ENCODE measurements at regions not wholly inside any gene's neighbourhood (a gene's known extent, or its start where the extent isn't known, plus 50 kb on each side); places are given as distances from the start of the nearest gene placed in this dataset.

- Histone ChIP-seq H3K9ac (ENCODE audit: low read length) (no peak overlapping the region), H3K27ac (ENCODE audit: low read length) (no peak overlapping the region), H3F3A (ENCODE audit: insufficient read depth, low read length) (no peaks in the 10 kb centered on the region), H2AFZ (ENCODE audit: low read length) (no peak overlapping the region), H4K20me1 (ENCODE audit: insufficient read depth, low read length) (no peaks in the 10 kb centered on the region), H3K4me2 (ENCODE audit: low read depth, low read length) (no peak overlapping the region), H3K9me3 (replicated peaks; ENCODE audit: insufficient read depth, low read length) (no peaks in the 10 kb centered on the region), H3K79me2 (ENCODE audit: low read length) (no peaks in the 10 kb centered on the region), H3K4me1 (ENCODE audit: low read length) (no peaks in the 10 kb centered on the region), H3K36me3 (replicated peaks; ENCODE audit: insufficient read depth, low read length) (no peaks in the 10 kb centered on the region), H3K9me2 (replicated peaks; ENCODE audit: insufficient read depth, low read length) (no peaks in the 10 kb centered on the region), H3K27me3 (replicated peaks; ENCODE audit: insufficient read depth, low read length) (no peaks in the 10 kb centered on the region), H3K4me3 (ENCODE audit: low read length) (no peak overlapping the region)
- no peak for DNase-seq
- TF ChIP-seq CTCF (IDR thresholded peaks at IDR 0.05; ENCODE audit: low read length) (no peak), EZH2phosphoT487 (IDR thresholded peaks at IDR 0.05; ENCODE audit: low read length) (no peak)
Observed at GRCh38 chr18:67428158-67428557, 88.4 kb downstream of the DSEL start.

GRCh38 chr18:67426486-67426885 lies 90.0 kb downstream of the DSEL start:
- no peak overlapping the region for H3K4me2 ChIP-seq (ENCODE audit: low read depth, low read length)
- TF ChIP-seq CTCF (IDR thresholded peaks at IDR 0.05; ENCODE audit: low read length) (no peak), EZH2 (optimal IDR thresholded peaks at IDR 0.05; ENCODE audit: low read depth, low read length) (no peak), EZH2phosphoT487 (IDR thresholded peaks at IDR 0.05; ENCODE audit: low read length) (no peak)

GRCh38 chr18:67425672-67426071 lies 90.8 kb downstream of the DSEL start:
- Histone ChIP-seq H3K9ac (ENCODE audit: low read length) (no peak overlapping the region), H3K9me2 (replicated peaks; ENCODE audit: insufficient read depth, low read length) (no peaks in the 10 kb centered on the region), H3K4me3 (ENCODE audit: low read length) (no peak overlapping the region), H3K27me3 (replicated peaks; ENCODE audit: insufficient read depth, low read length) (no peaks in the 10 kb centered on the region), H3K4me2 (ENCODE audit: low read depth, low read length) (no peak overlapping the region), H3K27ac (ENCODE audit: low read length) (no peak overlapping the region), H3F3A (ENCODE audit: insufficient read depth, low read length) (no peaks in the 10 kb centered on the region), H4K20me1 (ENCODE audit: insufficient read depth, low read length) (no peaks in the 10 kb centered on the region), H3K4me1 (ENCODE audit: low read length) (no peaks in the 10 kb centered on the region), H3K9me3 (replicated peaks; ENCODE audit: insufficient read depth, low read length) (no peaks in the 10 kb centered on the region), H3K79me2 (ENCODE audit: low read length) (no peaks in the 10 kb centered on the region), H3K36me3 (replicated peaks; ENCODE audit: insufficient read depth, low read length) (no peaks in the 10 kb centered on the region), H2AFZ (ENCODE audit: low read length) (no peak overlapping the region)
- DNase-seq, result no peak
- no peak for TF ChIP-seq CTCF (IDR thresholded peaks at IDR 0.05; ENCODE audit: low read length)
- no peak for TF ChIP-seq EZH2 (optimal IDR thresholded peaks at IDR 0.05; ENCODE audit: low read depth, low read length)
- no peak for TF ChIP-seq EZH2phosphoT487 (IDR thresholded peaks at IDR 0.05; ENCODE audit: low read length)

More at GRCh38 chr18:67426486-67426885, 90.0 kb downstream of the DSEL start:
- Histone ChIP-seq H3F3A (ENCODE audit: insufficient read depth, low read length) (no peaks in the 10 kb centered on the region), H4K20me1 (ENCODE audit: insufficient read depth, low read length) (no peaks in the 10 kb centered on the region), H3K79me2 (ENCODE audit: low read length) (no peaks in the 10 kb centered on the region), H3K9me3 (replicated peaks; ENCODE audit: insufficient read depth, low read length) (no peaks in the 10 kb centered on the region), H3K27me3 (replicated peaks; ENCODE audit: insufficient read depth, low read length) (no peaks in the 10 kb centered on the region), H3K9me2 (replicated peaks; ENCODE audit: insufficient read depth, low read length) (no peaks in the 10 kb centered on the region), H3K4me1 (ENCODE audit: low read length) (no peaks in the 10 kb centered on the region), H3K9ac (ENCODE audit: low read length) (no peak overlapping the region), H2AFZ (ENCODE audit: low read length) (no peak overlapping the region), H3K4me3 (ENCODE audit: low read length) (no peak overlapping the region), H3K36me3 (replicated peaks; ENCODE audit: insufficient read depth, low read length) (no peaks in the 10 kb centered on the region), H3K27ac (ENCODE audit: low read length) (no peak overlapping the region)
- DNase-seq, result no peak
